GM21717 (cell line): ENCODE measurements at regions not wholly inside any gene's neighbourhood (a gene's known extent, or its start where the extent isn't known, plus 50 kb on each side); places are given as distances from the start of the nearest gene placed in this dataset.

ENCODE experiments used
- ATAC-seq: cut with Tn5 transposase; IDR thresholded peaks from one replicate; pipeline ENCODE4 v1.9.1; 2021; ENCODE audit warnings: mild to moderate bottlenecking, moderate library complexity; ENCODE audit not compliant: unreplicated experiment

DNA sequence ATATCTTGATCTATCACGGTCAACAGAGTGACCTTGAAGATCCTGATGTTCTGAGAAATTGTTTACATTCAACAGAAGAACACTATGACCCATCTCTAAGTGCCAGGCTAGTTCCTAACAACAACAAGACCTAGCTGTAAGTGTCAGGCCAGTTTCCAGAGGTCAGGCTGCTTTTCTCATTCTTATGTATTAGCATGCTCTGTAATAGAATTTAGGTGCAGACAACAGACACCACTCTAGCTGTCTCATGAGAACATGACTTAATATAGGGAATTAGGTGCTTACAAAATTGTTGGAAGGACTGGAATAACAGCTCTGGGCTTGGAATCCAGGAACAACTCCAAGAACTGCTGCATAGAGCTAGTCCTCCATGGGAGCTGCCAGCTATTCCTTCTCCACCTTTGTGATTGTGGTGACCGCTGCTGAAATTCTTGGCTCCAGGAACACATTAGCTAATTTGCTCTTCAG lies 138.7 kb downstream of the SNX18 start:
- no peak for ATAC-seq

DNA sequence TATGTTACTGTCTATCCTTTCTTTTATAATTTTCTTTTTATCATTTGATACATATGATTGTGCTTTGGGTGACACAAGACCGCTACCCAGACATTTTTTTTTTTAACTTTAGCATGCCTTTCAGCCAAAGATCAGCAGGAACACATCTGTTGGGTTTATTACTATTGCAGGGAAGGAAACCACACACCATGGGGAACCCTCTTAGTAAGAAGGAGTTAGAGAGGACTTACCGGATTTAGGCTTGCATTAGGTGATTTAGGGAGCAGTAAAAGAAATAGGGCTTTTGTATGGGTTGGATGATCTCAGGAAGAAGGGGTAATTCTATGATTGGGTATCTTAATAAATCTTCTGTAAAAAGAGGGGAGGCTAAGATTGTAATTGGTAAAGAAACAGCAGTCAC lies 138.2 kb downstream of the SNX18 start:
- no peak for ATAC-seq

DNA sequence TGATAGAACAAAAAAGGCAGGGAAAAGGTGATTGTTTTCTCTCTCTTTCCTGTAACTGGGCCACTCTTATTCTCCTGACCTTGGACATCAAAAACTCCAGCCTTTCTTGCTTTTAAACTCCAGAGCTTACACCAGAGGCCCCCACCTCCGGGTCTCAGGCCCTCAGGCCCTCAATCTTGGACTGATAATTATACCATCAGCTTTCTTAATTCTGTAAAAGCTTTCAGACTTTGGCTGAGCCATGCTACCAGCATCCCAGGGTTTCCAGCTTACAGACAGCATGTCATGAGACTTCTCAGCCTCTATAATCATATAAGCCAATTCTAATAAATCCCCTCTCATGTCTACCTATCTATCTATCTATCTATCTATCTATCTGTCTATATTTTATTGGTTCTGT lies 137.7 kb downstream of the SNX18 start:
- no peak for ATAC-seq

DNA sequence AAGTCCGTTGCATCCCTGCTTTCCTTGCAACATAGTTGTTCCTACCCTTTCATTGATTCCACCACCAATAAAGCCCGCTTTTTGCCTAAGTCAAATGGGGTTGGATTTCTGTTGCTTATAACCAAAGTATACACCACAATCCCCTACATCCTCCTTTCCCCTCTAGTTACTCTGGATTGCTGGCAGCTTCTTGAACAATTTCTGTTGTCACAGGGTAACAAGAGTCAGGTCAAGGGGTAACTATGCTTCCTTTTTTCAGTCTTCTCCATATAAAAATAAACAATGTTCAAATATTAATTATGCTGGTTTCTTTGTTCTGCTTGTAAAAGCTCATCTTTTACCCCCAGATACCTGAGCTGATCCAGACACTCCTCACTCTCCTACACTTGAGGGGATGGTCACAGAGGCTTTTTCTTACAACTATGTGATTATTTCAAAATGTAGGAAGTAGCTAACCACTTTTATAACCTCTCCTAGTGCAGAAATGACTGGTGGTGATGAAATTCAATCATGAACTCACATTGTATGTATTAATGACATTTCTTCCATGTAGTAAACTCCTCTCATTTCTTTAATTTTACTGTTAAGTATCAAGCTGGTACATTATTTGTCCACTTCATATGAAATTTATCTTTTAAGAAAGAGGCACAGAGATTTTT lies 136.5 kb downstream of the SNX18 start:
- no peak for ATAC-seq

DNA sequence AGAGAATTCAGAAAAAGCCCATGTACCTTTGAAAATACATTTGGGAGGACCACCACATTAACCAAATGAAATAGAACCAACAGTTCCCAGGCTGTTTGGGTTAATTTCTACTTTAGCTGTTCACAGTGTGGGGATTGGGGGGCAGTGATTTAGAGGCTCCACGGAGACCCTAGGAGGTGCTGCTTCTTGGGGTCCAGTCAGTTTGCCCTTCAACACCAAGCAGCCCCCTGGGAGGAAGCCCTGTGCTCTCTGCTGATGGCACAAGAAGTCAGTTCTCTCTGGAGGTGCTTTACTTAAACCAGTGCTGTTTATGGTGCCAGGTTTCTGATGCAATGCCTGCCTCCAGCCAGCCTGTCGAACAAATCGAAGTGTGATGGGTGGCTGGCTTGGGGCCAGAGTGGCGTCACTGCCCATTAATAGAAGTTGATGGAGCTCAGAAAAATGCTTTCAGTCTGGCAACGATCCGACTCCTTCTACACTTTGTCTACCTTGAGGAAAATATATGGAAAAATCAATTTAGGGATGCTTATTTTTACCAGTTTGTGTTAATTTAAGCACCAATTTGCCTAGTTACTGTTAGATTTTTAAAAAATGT lies 134.0 kb downstream of the SNX18 start:
- ATAC-seq, result no peak

DNA sequence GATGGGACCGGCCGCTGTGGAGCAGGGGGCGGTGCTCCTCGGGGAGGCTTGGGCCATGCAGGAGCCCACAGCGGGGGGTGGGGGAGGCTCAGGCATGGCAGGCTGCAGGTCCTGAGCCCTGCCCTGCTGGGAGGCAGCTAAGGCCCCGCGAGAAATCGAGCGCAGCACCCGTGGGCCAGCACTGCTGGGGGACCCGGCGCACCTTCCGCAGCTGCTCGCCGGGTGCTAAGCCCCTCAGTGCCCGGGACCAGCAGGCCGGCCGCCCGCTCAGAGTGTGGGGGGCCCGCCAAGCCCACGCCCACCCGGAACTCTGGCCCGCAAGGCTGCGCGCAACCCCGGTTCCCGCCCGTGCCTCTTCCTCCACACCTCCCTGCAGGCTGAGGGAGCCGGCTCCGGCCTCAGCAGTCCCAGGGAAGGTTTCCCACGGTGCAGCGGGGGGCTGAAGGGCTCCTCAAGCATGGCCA lies 131.5 kb downstream of the SNX18 start:
- no peak for ATAC-seq

DNA sequence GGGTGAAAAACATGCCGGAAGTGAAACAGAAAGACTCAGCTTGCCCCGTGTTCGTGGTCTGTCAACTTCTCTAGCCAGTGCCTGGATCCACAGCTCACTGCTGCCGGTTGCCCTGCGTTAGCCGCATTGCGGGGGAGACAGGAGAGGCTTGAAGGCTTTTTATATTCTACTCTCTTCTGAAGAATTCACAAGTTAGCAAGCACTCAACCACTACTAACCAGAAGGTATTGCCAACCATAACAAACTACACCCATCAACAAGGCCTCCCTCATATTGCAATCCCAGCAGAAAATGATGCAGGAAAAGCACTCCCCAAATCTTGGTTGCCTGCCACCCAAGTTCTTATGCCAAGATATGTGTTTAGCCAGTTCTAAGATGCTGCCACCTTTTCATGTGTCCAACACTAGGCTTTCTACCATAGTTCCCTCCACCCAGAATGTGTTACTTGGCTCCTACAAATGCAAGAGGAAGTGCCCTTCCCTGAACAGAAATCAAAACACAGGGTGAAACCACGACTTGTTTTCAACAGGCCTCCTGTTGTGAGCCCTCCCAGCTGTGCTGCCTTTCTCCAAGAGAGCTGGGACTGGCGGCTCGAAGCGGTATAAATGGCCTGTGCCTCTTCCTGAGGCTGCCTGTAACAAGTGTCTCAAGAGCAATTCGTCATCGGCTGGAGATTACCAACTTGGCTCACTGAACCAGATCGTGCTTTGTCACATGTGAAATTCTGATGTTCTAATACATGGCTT lies 129.0 kb downstream of the SNX18 start:
- peak; percentile 91 for ATAC-seq

DNA sequence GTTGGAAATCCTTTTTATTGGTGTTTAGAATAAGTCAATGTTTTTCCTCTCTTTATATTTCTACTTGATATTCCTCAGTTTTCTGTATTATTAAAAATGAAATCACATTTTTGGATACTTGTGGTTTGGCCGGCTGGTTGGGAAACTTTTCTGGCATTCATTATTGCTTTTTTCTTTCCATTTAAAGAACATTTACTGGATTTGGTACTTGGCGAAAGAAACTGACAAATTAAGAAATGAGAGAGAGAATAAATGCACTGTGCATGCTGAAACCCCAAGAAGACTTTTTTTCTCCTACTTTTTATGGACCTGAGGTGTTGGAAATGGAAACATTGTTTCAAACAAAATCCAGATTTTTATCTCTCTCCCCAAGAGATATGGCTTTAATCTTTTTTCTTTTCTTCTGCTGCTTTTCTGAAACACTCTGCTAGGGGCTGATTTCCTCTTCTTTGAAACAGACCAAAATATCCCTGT lies 128.4 kb downstream of the SNX18 start:
- ATAC-seq, result no peak

DNA sequence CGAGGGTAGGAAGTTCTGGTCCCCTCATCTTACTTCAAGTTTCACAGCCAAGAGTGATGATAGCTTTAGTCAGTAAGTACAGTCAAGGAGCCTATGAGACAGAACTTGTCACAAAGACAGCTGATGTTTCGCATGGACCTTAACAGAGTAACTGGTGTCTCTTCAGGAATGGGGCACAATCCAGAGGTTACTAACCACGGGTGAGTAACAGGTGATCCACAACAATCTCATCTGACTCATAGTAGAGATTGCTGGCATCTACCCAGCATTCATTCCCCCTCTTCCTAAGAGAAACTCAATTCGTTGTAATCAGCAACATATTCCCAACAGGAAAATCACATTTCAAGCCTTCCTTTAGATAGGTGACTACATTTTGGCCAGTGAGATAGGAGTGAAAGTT lies 126.7 kb downstream of the SNX18 start:
- ATAC-seq, result no peak

DNA sequence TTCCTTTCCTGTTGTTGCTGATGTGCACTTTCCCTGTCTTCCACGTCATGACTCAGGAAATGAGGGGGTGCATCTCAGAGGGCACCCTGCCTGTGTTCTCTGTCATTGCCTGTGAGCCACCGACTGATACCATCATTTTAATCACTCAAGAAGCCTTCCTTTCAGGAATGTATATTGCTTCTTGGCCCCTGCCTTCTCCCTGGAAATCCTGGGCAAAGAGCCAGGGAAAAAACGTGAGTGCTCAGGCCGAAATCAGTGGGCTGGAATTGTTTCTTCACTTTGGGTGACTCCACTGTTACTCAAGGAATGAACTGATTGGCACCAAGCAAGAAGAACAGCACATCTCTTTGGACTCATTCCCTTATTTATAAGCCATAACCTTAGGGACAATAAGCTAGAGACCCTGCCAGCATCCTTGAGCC lies 126.1 kb downstream of the SNX18 start:
- no peak for ATAC-seq

DNA sequence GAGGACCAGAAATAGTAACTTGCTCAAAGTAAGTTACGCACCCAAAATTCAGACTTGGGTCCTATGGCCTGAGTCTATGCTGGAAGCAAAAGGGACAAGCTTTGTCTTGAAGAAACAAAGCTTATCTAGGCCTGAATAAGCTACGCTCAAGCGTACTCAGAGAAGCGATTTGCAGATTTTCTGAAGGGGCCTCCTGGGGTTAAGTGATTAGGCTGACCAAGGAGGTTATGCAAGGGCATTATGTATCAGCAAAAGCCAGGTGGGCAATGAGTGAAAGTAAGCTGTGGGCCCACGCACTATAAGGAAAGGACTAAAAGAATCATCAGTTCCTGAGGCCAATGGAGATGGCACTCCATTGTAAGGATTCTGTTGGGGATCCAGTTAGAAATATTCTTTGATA lies 122.1 kb downstream of the SNX18 start:
- no peak for ATAC-seq

DNA sequence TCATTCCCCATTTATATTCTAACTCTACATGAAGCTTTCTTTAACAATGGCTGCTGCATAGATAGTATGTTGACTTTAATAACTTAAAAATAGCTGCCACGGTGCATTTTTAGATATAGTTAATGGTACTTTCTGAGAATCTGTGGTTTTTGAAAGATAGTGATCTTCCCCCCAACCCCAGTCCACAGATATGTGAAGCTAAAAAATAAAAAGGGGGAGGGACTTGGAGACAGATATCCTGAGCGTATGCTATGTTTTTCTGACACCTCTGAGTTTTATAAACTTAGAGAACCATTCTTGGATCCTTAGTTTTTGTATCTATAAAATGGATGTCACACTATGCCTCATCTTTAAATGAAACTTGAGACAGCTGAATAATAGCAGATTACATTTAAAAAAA lies 120.5 kb downstream of the SNX18 start:
- no peak for ATAC-seq

DNA sequence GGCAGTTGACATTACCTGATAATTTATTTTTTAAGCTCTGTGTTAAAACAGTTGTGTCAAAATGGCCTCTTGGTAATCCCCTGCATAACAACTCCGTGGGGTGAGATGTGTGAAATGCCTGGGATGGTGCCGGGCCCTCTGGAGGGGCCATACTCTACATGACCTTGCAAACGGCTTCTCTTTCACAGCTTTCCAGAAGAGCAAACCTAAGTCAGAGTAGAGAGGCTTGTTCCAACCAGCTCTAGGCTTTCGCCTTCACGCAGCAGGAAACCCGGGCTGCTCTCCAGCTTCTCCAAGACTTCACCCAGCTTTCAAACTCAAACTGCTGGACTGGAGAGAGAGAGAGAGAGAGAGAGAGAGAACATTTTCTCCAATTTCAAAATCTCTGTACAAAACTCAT lies 120.1 kb downstream of the SNX18 start:
- no peak for ATAC-seq

DNA sequence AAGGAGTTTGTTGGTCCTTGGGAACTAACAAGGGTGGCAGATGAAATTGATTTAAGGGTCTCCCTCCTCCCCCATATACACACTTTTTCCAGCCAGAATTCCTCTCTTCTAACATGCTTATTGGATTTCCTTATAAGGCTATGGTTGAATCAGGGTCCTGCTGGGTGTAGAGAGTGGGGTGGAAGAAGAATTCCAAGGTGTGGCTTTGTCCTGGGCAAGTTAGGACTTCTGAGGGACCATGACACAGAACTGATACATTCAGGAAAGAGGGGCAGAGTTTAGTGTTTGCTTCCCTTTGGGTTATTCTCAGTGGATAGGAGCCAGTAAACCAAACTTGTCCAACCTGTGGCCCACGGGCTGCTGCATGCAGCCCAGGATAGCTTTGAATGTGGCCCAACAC lies 116.5 kb downstream of the SNX18 start:
- ATAC-seq, result no peak

DNA sequence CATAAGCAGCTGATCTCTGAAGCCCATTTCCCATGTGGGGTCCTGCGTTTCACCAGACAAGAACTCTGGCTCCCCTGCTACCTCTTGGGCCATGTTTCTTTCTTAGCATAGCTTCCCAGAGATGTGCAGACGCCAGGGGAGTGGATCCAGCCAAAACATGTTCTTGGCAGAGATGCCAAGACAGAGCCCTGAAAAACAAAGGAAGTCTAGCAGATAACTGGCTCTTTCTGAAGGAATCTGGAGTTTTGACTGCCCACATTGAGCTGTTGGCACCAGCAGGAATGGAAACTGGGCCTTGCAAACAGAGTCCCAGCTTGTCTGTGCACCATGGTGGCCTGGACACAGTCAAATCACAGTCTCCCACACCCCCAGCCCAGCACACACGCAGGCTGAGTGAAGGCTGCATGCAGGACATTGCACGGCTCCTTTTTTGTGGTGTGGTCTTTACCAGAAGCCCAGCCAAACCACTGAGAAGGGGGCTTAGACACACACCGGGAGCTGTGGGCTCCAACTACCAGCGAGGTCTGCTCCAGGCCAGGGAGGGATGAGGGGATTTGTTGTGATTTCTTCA lies 114.7 kb downstream of the SNX18 start:
- ATAC-seq, result no peak

DNA sequence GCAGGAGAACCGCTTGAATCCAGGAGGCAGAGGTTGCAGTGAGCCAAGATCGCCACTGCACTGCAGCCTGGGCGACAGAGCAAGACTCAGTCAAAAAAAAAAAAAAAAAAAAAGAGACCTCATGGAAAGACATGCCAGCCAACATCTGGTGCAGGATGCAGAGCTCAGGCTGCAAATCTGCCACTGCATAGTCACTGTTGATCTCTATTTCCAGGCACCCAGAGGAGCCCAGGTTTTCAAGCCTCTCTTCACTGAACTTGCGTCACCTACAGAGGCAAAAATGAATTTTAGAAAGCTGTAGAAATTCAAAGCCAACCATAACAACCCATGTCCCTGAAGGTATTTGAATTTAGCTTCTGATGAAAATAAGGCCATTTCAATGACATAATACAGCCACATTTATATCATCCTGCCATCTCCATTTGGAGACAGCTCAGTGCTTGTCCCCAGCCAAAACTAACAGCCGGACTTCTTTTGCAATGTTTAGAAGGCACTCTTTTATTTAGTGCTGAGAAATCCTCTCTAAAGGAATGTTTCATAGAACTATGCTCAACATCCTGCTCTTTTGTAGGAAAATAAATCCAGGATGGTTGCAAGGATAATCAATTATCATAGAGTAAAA lies 113.3 kb downstream of the SNX18 start:
- no peak for ATAC-seq

DNA sequence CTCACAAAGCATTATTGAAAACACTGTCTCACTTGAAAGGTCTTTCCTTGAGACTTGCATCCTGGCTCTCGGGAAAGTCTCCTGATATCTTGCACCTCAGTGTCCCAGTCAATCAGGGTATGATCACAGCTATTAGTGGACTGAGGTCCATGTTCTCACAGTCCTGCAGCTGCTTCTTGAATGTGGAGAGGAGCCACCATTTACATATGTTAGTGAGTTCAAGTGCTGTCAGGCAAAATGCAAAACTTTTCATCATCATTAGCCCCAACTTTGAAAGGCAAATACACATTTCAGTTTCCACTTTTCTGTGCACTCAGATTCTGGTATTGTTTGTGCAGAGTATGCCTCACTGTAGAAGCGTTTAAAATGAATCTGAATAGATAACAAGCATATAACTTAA lies 111.6 kb downstream of the SNX18 start:
- ATAC-seq, result no peak

DNA sequence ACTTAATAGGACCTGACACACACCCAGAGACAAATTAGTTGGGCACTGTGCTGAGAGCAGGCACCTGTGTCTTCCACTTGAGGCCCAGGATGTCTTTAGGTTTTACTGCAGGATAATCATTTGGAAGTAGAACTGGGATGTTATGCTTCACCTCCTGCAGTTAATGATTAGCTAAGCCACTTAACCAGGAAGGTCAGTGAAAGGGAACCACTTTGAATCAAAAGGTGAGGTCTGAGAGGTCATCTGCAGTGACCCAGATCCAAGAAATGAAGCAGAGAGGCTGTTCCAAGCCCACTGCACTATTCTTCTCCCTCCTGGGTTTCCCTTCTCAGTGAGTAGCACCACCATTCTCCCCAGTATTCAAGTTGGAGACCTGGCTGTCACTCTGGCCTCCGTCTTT lies 110.5 kb downstream of the SNX18 start:
- ATAC-seq, result no peak

DNA sequence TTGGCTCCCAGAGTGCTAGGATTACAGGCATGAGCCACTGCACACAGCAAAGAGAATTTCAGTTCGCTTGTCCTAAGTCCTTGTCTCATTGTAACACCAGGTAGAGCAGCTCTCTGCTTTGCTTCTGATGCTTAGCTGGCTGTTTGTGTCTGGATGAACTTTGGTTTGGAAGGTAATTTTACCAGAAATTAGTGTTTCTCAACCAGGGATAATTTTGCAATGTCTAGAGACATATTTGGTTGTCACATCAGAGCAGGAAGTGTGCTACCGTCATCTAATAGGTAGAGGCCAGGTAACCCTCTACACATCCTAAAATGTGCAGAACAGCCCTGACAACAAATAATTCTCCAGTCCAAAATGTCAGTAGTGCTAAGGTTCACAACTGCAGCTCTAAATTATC lies 108.8 kb downstream of the SNX18 start:
- ATAC-seq, result no peak

DNA sequence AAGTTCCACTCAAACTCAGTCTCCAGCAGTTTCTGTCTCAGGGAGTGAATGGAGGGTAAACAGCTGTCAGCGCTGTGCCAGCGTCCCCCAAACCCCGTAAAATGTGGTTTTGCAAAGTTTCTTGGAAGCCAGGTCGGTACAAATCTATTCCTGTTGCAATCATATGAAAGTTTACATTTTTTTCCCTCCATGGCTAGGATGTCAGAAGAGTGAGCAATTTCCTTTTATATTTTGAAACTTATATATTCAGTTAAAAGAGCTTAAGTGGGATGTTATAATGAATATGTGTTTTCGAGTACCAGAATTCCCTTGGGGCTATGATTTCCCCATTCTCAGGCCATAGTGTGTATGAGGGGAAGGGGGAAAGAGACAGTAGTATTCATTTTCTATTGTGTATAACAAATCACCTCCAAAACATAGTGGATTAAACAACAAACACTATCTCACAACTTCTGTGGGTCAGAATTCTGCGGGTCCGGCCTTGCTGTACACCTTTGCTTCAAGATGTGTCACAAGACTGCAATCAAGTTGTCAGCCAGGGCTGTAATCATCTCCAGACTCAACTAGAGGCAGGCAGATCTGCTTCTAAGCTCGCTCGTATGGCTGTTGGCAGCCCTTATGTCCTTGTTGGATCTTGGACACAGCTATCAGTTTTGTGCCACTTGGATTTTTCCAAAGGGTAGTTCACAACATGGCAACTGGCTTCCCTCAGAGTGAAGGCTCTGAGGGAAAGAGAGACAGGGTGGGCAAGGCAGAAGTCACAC lies 107.4 kb downstream of the SNX18 start:
- no peak for ATAC-seq
